ENCODE measurements at regions not wholly inside any gene's neighbourhood (a gene's known extent, or its start where the extent isn't known, plus 50 kb on each side); places are given as distances from the start of the nearest gene placed in this dataset.

DNA sequence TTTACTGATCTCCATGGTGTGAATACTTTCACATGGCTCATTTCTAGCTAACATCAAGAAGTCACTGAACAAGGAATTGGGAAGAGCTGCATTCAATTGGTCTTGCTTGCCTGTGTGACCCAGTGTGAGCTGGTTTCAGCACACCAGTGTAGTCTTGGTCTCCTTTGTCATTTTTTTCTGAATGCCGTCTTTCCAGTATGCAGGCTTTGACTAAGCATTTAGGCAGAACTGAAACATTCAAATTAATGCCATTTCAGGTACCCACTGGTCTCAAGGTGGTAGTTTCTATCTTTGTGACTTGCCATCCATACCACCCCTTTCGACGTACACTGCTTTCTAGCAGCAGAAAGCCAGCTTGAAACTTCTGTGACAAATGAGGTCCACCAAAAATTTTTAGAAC lies 550.5 kb upstream of the BOD1L1 start:
- TF ChIP-seq, protein P1, sequence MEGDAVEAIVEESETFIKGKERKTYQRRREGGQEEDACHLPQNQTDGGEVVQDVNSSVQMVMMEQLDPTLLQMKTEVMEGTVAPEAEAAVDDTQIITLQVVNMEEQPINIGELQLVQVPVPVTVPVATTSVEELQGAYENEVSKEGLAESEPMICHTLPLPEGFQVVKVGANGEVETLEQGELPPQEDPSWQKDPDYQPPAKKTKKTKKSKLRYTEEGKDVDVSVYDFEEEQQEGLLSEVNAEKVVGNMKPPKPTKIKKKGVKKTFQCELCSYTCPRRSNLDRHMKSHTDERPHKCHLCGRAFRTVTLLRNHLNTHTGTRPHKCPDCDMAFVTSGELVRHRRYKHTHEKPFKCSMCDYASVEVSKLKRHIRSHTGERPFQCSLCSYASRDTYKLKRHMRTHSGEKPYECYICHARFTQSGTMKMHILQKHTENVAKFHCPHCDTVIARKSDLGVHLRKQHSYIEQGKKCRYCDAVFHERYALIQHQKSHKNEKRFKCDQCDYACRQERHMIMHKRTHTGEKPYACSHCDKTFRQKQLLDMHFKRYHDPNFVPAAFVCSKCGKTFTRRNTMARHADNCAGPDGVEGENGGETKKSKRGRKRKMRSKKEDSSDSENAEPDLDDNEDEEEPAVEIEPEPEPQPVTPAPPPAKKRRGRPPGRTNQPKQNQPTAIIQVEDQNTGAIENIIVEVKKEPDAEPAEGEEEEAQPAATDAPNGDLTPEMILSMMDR (IDR thresholded peaks at IDR 0.05; ENCODE audit: low read depth, low read length, missing control alignments) = no peak
- H3K4me3 ChIP-seq (ENCODE audit: low read depth, low read length) = no peak overlapping the region; the same call in 1 of the 2 replicates
- DNase-seq (ENCODE audit: low read depth) = peak; percentile 87

DNA sequence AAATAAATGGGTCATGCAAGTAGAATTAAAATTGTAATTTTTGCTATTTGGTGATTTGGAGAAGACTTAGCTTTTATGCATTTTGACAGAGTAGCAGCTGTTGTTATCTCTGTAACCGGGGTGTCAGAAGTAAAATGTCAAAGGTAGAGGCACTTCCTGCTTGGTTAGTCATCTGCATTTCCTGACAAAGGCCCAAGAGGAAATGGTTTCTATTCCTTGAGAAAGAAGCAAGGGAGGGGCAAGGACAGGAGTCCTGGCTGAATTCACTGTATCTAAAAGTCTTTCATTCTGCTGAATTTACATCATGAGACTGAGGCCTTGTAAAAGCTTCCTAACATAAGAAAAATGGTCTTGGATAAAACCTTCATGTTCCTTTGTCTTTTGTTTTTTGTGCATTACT lies 550.9 kb upstream of the BOD1L1 start:
- TF ChIP-seq, protein P1 (IDR thresholded peaks at IDR 0.05; ENCODE audit: low read depth, low read length, missing control alignments) = no peak
- DNase-seq (ENCODE audit: low read depth) = peak; percentile 66
- H3K4me3 ChIP-seq (ENCODE audit: low read depth, low read length) = no peak overlapping the region

DNA sequence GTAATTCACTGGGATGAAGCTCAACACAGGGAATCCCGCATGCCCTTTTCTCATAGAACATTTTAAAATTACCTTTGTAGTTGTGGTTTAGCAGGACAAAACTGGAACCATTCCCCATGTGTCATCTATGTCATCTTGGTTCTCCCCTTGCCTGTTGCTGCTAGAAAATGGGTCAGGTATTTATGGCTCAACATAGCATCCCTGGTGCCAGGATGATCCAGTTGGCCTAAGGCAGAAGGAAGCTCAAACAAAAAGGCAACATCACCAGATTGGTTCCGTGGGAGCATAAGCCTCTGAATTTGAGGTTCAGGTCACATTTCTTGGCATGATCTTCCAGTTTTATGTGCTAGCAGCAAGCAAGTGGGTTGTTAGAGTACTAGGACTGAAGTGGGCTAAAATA lies 552.6 kb upstream of the BOD1L1 start:
- TF ChIP-seq, protein P1 (IDR thresholded peaks at IDR 0.05; ENCODE audit: low read depth, low read length, missing control alignments) = no peak
- DNase-seq (ENCODE audit: low read depth) = no peak
- no peak overlapping the region for H3K4me3 ChIP-seq (ENCODE audit: low read depth, low read length)

DNA sequence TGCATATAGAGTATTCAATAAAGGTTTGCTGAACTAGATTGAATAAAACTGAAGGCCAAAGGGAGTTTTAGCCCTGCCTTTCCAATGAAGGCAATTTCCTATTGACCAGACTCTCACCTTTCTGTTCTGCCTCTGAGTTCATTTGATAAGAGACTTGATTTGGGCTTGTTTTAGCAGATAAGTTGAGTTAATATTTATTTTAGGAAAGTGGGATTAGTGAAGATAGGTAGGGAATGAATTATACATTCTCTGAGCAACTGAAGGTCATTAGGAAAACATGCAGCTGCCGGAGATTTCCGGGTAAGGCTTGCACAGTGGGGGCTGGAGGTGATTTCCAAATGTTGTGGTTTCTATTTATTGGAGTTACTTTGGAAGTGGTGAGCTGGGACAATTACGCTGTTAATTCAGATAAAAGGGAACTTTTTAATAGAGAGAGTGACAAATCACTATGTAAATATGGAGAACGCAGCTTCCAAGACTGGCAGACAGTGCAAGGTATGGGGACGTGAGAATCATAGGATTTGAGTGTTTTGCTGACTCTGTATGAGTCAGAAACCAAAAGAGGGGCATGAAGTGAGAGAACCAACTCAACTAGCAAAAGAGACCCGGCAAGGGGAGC lies 553.6 kb upstream of the BOD1L1 start:
- no peak for DNase-seq (ENCODE audit: low read depth)
- TF ChIP-seq, protein P1 (IDR thresholded peaks at IDR 0.05; ENCODE audit: low read depth, low read length, missing control alignments) = no peak
- H3K4me3 ChIP-seq (ENCODE audit: low read depth, low read length) = no peak overlapping the region

DNA sequence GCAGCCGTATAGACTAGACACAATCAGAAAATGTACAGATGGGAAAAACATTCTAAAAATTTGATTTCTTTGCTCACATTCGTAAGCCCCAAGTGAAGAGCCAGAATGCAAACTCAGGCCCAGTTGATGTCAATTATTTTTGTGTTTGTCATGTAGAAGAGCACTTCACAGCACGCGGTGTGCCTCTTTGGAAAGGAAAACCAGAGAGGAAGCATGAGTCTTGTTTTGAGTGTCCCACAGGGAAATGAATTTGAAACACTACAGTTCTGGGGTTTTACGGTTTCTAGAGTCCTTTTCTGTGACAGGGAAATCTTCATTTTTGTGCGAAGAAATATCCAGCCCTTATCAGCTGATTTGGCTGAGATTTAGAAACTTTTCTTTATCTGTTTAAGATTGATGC lies 554.6 kb upstream of the BOD1L1 start:
- TF ChIP-seq, protein P1 (IDR thresholded peaks at IDR 0.05; ENCODE audit: low read depth, low read length, missing control alignments) = no peak
- H3K4me3 ChIP-seq (ENCODE audit: low read depth, low read length) = no peak overlapping the region
- DNase-seq (ENCODE audit: low read depth) = no peak

DNA sequence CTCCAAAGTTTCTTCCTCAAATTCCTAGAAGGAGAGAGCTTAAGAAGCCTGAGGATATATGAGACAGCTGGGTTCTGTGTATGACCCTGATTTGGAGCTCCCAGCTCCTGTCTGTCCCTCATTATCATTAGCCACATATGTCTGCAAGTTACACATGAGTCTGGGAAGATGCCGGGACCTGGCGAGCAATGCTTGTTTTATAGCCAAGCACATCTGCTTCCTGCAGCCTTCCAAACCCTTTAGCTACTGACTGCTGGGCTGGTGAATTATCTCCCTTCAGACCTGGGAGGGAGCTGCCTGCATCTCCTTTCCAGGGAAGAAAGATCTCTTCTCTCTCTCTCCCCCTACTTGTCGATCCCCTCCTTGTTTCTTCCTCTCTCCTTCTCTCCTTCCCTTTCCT lies 556.7 kb upstream of the BOD1L1 start:
- no peak overlapping the region for H3K4me3 ChIP-seq (ENCODE audit: low read depth, low read length)
- DNase-seq (ENCODE audit: low read depth) = no peak
- TF ChIP-seq, protein P1 (IDR thresholded peaks at IDR 0.05; ENCODE audit: low read depth, low read length, missing control alignments) = no peak

DNA sequence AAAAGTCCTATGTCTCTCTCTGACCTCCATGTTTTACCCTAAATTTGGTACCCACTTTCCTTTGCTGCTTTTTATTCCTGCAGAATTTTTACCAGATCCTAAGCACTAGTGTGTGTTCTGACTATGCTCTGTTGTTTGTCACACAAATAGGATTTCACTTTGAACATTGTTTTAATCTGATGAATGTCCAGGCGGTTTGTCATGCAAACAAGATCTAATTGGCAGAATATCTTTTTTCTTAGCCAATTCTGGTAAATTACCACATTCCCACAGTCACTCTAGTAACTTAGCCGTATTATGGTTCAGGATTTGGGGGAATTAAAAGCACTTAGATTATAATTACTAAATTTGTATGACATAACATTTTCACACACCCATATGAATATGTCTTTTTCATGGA lies 557.2 kb upstream of the BOD1L1 start:
- DNase-seq (ENCODE audit: low read depth) = no peak
- TF ChIP-seq, protein P1 (IDR thresholded peaks at IDR 0.05; ENCODE audit: low read depth, low read length, missing control alignments) = no peak
- H3K4me3 ChIP-seq (ENCODE audit: low read depth, low read length) = no peak overlapping the region

Data from GM12864 (cell line).